DMS53 treated with DMSO at 0.1 percent for 48 hours (cell line): ENCODE measurements at regions not wholly inside any gene's neighbourhood (a gene's known extent, or its start where the extent isn't known, plus 50 kb on each side); places are given as distances from the start of the nearest gene placed in this dataset.

Experiments
- DNase-seq: peaks from one replicate; lab custom pipeline; 2025; ENCODE audit not compliant: unreplicated experiment; lab: John Stamatoyannopoulos, UW

- DNase-seq, result no peak
These were observed 1089.9 kb upstream of the CDH6 start for GRCh38 chr5:30103452-30104202.

- DNase-seq, result no peak
These were observed 1090.4 kb upstream of the CDH6 start for GRCh38 chr5:30103052-30103451.

- no peak for DNase-seq
These were observed 1091.3 kb upstream of the CDH6 start for GRCh38 chr5:30102185-30102584.

- peak; percentile 87 for DNase-seq
These were observed 1092.6 kb upstream of the CDH6 start for GRCh38 chr5:30100929-30101328.

- DNase-seq, result peak; percentile 38
These were observed 1093.3 kb upstream of the CDH6 start for GRCh38 chr5:30100148-30100713.

- peak; percentile 78 for DNase-seq
These were observed 1093.9 kb upstream of the CDH6 start for GRCh38 chr5:30099634-30100033.

- no peak for DNase-seq
These were observed 1094.5 kb upstream of the CDH6 start for GRCh38 chr5:30098940-30099339.

- DNase-seq, result no peak
These were observed 1100.9 kb upstream of the CDH6 start for GRCh38 chr5:30092548-30092947.

- DNase-seq, result no peak
These were observed 1123.8 kb upstream of the CDH6 start for GRCh38 chr5:30069441-30070263.

GRCh38 chr5:30063503-30063902 is 1130.0 kb upstream of the CDH6 start:
- DNase-seq, result no peak

- no peak for DNase-seq
These were observed 1141.5 kb upstream of the CDH6 start for GRCh38 chr5:30051976-30052375.

GRCh38 chr5:30050056-30050815 is 1143.2 kb upstream of the CDH6 start:
- DNase-seq, result no peak

- no peak for DNase-seq
These were observed 1150.8 kb upstream of the CDH6 start for GRCh38 chr5:30042677-30043076.

GRCh38 chr5:30041831-30042385 is 1151.6 kb upstream of the CDH6 start:
- DNase-seq, result peak; percentile 21

GRCh38 chr5:30041291-30041690 is 1152.2 kb upstream of the CDH6 start:
- DNase-seq, result no peak

GRCh38 chr5:30040488-30041118 is 1152.9 kb upstream of the CDH6 start:
- peak; percentile 92 for DNase-seq

GRCh38 chr5:30039379-30039778 is 1154.1 kb upstream of the CDH6 start:
- DNase-seq, result no peak

GRCh38 chr5:30034870-30035269 is 1158.6 kb upstream of the CDH6 start:
- no peak for DNase-seq

- peak; percentile 43 for DNase-seq
These were observed 1163.4 kb upstream of the CDH6 start for GRCh38 chr5:30030101-30030500.

- DNase-seq, result no peak
These were observed 1191.7 kb upstream of the CDH6 start for GRCh38 chr5:30001826-30002225.
